ENCODE measurements at regions not wholly inside any gene's neighbourhood (a gene's known extent, or its start where the extent isn't known, plus 50 kb on each side); places are given as distances from the start of the nearest gene placed in this dataset.

- no peak for TF ChIP-seq POLR2A (IDR thresholded peaks at IDR 0.05; ENCODE audit: low read depth, low read length)
- TF ChIP-seq CTCF (conservative IDR thresholded peaks at IDR 0.05; ENCODE audit: low read depth, low read length): no peak
- TF ChIP-seq RAD21 (IDR thresholded peaks at IDR 0.05; ENCODE audit: low read length): no peak
- TF ChIP-seq ELK1 (IDR thresholded peaks at IDR 0.05; ENCODE audit: borderline replicate concordance, low read depth, low read length): no peak
- TF ChIP-seq RFX5 (IDR thresholded peaks at IDR 0.05; ENCODE audit: low read depth, low read length): no peak
- no peak for TF ChIP-seq NFE2L2 (IDR thresholded peaks at IDR 0.05; ENCODE audit: low read depth, low read length)
- TF ChIP-seq MAZ (IDR thresholded peaks at IDR 0.05; ENCODE audit: borderline replicate concordance, low read depth, low read length): no peak
Observed at GRCh38 chr2:207243601-207244000, 77.9 kb upstream of the KLF7 start.

Measured in IMR-90 (cell line).